Vagina (tissue), 2 donors: ENCODE measurements at regions not wholly inside any gene's neighbourhood (a gene's known extent, or its start where the extent isn't known, plus 50 kb on each side); places are given as distances from the start of the nearest gene placed in this dataset.

ENCODE experiments used
- CTCF ChIP-seq, 3 experiments: fragments of 450-650 bp in 2 of 3; fragments of 200-600 bp in 1 of 3; sonication (generic) in 1 of 3; IDR thresholded peaks; one replicate each; pipeline ENCODE4 v1.5.1; 2017 to 2019; ENCODE audit warnings: antibody characterized with exemption in 3 of 3, mild to moderate bottlenecking in 2 of 3, moderate library complexity in 2 of 3
- POLR2A ChIP-seq, 2 donors: fragments of 450-650 bp; IDR thresholded peaks; one replicate each; pipeline ENCODE4 v1.6.1; 2017; ENCODE audit warnings: antibody characterized with exemption in 2 of 2, mild to moderate bottlenecking in 2 of 2, moderate library complexity in 2 of 2
- POLR2AphosphoS5 ChIP-seq, 2 donors: sonication (generic); formaldehyde crosslinking; IDR thresholded peaks; one replicate each; pipeline ENCODE4 v1.9.0; 2017; ENCODE audit warnings: antibody characterized with exemption in 2 of 2, mild to moderate bottlenecking in 2 of 2, low read depth in 1 of 2; ENCODE audit not compliant: insufficient read depth in 1 of 2

- TF ChIP-seq CTCF (IDR thresholded peaks at IDR 0.05) (no peak), POLR2AphosphoS5 (IDR thresholded peaks at IDR 0.05; ENCODE audit: insufficient read depth in 1 of 2, low read depth in 1 of 2) (no peak), POLR2A (IDR thresholded peaks at IDR 0.05) (no peak)
Observed at GRCh38 chr3:187922704-187923416, 177.6 kb upstream of the BCL6 start.
